IMR-90 (cell line): ENCODE measurements at regions not wholly inside any gene's neighbourhood (a gene's known extent, or its start where the extent isn't known, plus 50 kb on each side); places are given as distances from the start of the nearest gene placed in this dataset.

Source experiments
- ATAC-seq: fragments of 200-7000 bp; cut with Tn5 transposase; 2 replicates; pipeline ENCODE4 v1.9.1; 2020; ENCODE audit warnings: low read depth, mild to moderate bottlenecking, moderate library complexity
- BruUV-seq: library from RNA; stranded (reverse); fragments of 400-500 nt; replicated peaks from 2 replicates; lab custom pipeline; 2021; lab: Mats Ljungman, UMichigan
- CTCF ChIA-PET: fragments of 300-600 bp; formaldehyde crosslinking; extraction: SDS; loops from one replicate; lab custom pipeline; 2021; ENCODE audit warnings: antibody characterized with exemption; lab: Yijun Ruan, JAX
- POLR2A ChIA-PET: fragments of 300-600 bp; sonication (Branson Sonifier 250); formaldehyde crosslinking; loops from one replicate; lab custom pipeline; 2022; ENCODE audit warnings: antibody characterized with exemption; ENCODE audit not compliant: unreplicated experiment; lab: Charles Lee
- DNase-seq: peaks from one replicate; pipeline ENCODE4 v3.0.0; 2013
- H2AFZ ChIP-seq: replicated peaks from 2 replicates; pipeline ENCODE3; 2013; ENCODE audit warnings: low read length, mild to moderate bottlenecking; ENCODE audit not compliant: poor library complexity
- H2AK5ac ChIP-seq: 2 replicates; pipeline ENCODE4 v1.6.1; 2013; ENCODE audit warnings: low read depth, low read length, inconsistent platforms
- H2AK9ac ChIP-seq: replicated peaks from 2 replicates; pipeline ENCODE3; 2013; ENCODE audit warnings: mild to moderate bottlenecking, low read depth, low read length, moderate library complexity; ENCODE audit not compliant: poor library complexity
- H2BK120ac ChIP-seq: 2 replicates; pipeline ENCODE4 v1.6.1; 2013; ENCODE audit warnings: low read depth, low read length, inconsistent platforms
- H2BK15ac ChIP-seq: 3 replicates; pipeline ENCODE4 v1.6.1; 2013; ENCODE audit warnings: low read depth, low read length, inconsistent platforms
- H2BK20ac ChIP-seq: 2 replicates; pipeline ENCODE4 v1.6.1; 2013; ENCODE audit warnings: low read depth, mild to moderate bottlenecking, inconsistent platforms, low read length, moderate library complexity
- H2BK5ac ChIP-seq: 2 replicates; pipeline ENCODE4 v1.6.1; 2013; ENCODE audit warnings: mild to moderate bottlenecking, low read depth, low read length, inconsistent platforms; ENCODE audit not compliant: poor library complexity, severe bottlenecking
- H3K14ac ChIP-seq: replicated peaks from 2 replicates; pipeline ENCODE4 v1.6.1; 2013; ENCODE audit warnings: low read depth, low read length, inconsistent platforms
- H3K18ac ChIP-seq: 2 replicates; pipeline ENCODE4 v1.6.1; 2013; ENCODE audit warnings: low read depth, low read length, control low read depth
- H3K23ac ChIP-seq: 2 replicates; pipeline ENCODE4 v1.6.1; 2013; ENCODE audit warnings: low read depth, low read length, inconsistent platforms
- H3K27ac ChIP-seq: 2 replicates; pipeline ENCODE4 v1.5.1; 2013; ENCODE audit warnings: mild to moderate bottlenecking, control low read depth, low read length; ENCODE audit not compliant: insufficient read depth
- H3K27me3 ChIP-seq: 2 replicates; pipeline ENCODE4 v1.6.1; 2013; ENCODE audit warnings: low read length; ENCODE audit not compliant: control insufficient read depth, insufficient read depth
- H3K36me3 ChIP-seq: 2 replicates; pipeline ENCODE4 v1.6.1; 2013; ENCODE audit warnings: low read length, mixed read lengths; ENCODE audit not compliant: control insufficient read depth, insufficient read depth
- H3K4ac ChIP-seq: 2 replicates; pipeline ENCODE4 v1.6.1; 2013; ENCODE audit warnings: low read depth, low read length, inconsistent platforms
- H3K4me1 ChIP-seq: 2 replicates; pipeline ENCODE4 v1.6.1; 2013; ENCODE audit warnings: low read length, mixed read lengths; ENCODE audit not compliant: control insufficient read depth, insufficient read depth
- H3K4me2 ChIP-seq: 2 replicates; pipeline ENCODE4 v1.6.1; 2013; ENCODE audit warnings: low read depth, mild to moderate bottlenecking, control low read depth, low read length, moderate library complexity
- H3K4me3 ChIP-seq: 2 replicates; pipeline ENCODE4 v1.5.1; 2013; ENCODE audit warnings: low read depth, mild to moderate bottlenecking, control low read depth, low read length, moderate library complexity; ENCODE audit not compliant: insufficient read depth
- H3K56ac ChIP-seq: 2 replicates; pipeline ENCODE4 v1.6.1; 2013; ENCODE audit warnings: low read length, inconsistent platforms; ENCODE audit not compliant: insufficient read depth; ENCODE audit errors: extremely low read depth
- H3K79me1 ChIP-seq, 2 experiments: 2 replicates each; pipeline ENCODE4 v1.6.1; 2013; ENCODE audit warnings: low read length in 2 of 2, inconsistent platforms in 1 of 2, low read depth in 1 of 2
- H3K9ac ChIP-seq: 2 replicates; pipeline ENCODE4 v1.6.1; 2013; ENCODE audit warnings: low read depth, low read length, control low read depth
- H3K9me1 ChIP-seq: 2 replicates; pipeline ENCODE4 v1.6.1; 2013; ENCODE audit warnings: low read length, inconsistent platforms; ENCODE audit not compliant: insufficient read depth
- H3K9me3 ChIP-seq: 2 replicates; pipeline ENCODE4 v1.6.1; 2013; ENCODE audit warnings: low read length; ENCODE audit not compliant: control insufficient read depth, insufficient read depth
- H4K20me1 ChIP-seq: 2 replicates; pipeline ENCODE4 v1.6.1; 2013; ENCODE audit warnings: low read length, inconsistent platforms; ENCODE audit not compliant: insufficient read depth
- H4K5ac ChIP-seq: 2 replicates; pipeline ENCODE4 v1.6.1; 2013; ENCODE audit warnings: mild to moderate bottlenecking, low read depth, low read length, control low read depth
- H4K8ac ChIP-seq, 2 experiments: 2 replicates each; pipeline ENCODE4 v1.6.1; 2013; ENCODE audit warnings: low read depth in 2 of 2, low read length in 2 of 2, control low read depth in 1 of 2, inconsistent platforms in 1 of 2
- H4K91ac ChIP-seq: 2 replicates; pipeline ENCODE4 v1.6.1; 2013; ENCODE audit warnings: low read depth, low read length, inconsistent platforms; ENCODE audit not compliant: insufficient read depth
- BHLHE40 ChIP-seq: fragments of 150-350 bp; IDR thresholded peaks from 2 replicates; pipeline ENCODE4 v1.6.1; 2016; ENCODE audit warnings: mild to moderate bottlenecking, low read depth, low read length
- CEBPB ChIP-seq: IDR thresholded peaks from 2 replicates; pipeline ENCODE4 v1.6.1; 2012; ENCODE audit warnings: low read depth, low read length, improper control_type of control experiment
- CHD1 ChIP-seq: IDR thresholded peaks from 2 replicates; pipeline ENCODE4 v1.6.1; 2012; ENCODE audit warnings: low read depth, low read length, improper control_type of control experiment
- FOS ChIP-seq: fragments of 150-350 bp; IDR thresholded peaks from 2 replicates; pipeline ENCODE4 v1.6.1; 2016; ENCODE audit warnings: low read depth, low read length
- MAFK ChIP-seq: IDR thresholded peaks from 2 replicates; pipeline ENCODE4 v1.6.1; 2012; ENCODE audit warnings: low read depth, low read length, improper control_type of control experiment
- MAZ ChIP-seq: IDR thresholded peaks from 2 replicates; pipeline ENCODE4 v1.6.1; 2012; ENCODE audit warnings: low read depth, mild to moderate bottlenecking, low read length, improper control_type of control experiment, moderate library complexity, borderline replicate concordance
- MXI1 ChIP-seq: IDR thresholded peaks from 2 replicates; pipeline ENCODE4 v1.6.1; 2012; ENCODE audit warnings: low read depth, mild to moderate bottlenecking, low read length, moderate library complexity, borderline replicate concordance
- NFE2L2 ChIP-seq: fragments of 150-350 bp; IDR thresholded peaks from 2 replicates; pipeline ENCODE4 v1.6.1; 2016; ENCODE audit warnings: low read depth, mild to moderate bottlenecking, low read length
- POLR2A ChIP-seq: IDR thresholded peaks from 2 replicates; pipeline ENCODE4 v1.6.1; 2012; ENCODE audit warnings: mild to moderate bottlenecking, low read depth, low read length
- RAD21 ChIP-seq: IDR thresholded peaks from 2 replicates; pipeline ENCODE4 v1.6.1; 2012; ENCODE audit warnings: low read length, improper control_type of control experiment
- RCOR1 ChIP-seq: IDR thresholded peaks from 2 replicates; pipeline ENCODE4 v1.6.1; 2012; ENCODE audit warnings: mild to moderate bottlenecking, low read length, improper control_type of control experiment; ENCODE audit not compliant: insufficient replicate concordance
- RFX5 ChIP-seq: IDR thresholded peaks from 2 replicates; pipeline ENCODE4 v1.8.0; 2012; ENCODE audit warnings: low read depth, mild to moderate bottlenecking, low read length, moderate library complexity
- SMC3 ChIP-seq: fragments of 150-350 bp; IDR thresholded peaks from 2 replicates; pipeline ENCODE4 v1.6.1; 2016; ENCODE audit warnings: low read depth, mild to moderate bottlenecking, antibody characterized with exemption, low read length, moderate library complexity
- WGBS, 2 experiments: methylation state at CpG; one replicate each; pipeline versions ENCODE4 v1.1.5 to v1.1.7; 2013; ENCODE audit warnings: missing lambda C conversion rate in 2 of 2; ENCODE audit not compliant: insufficient read length in 1 of 2; ENCODE audit errors: extremely low coverage in 2 of 2; 5-methylcytosine and 5-hydroxymethylcytosine counted together
- dilution Hi-C: fragments of 300-500 bp; cut with HindIII; formaldehyde crosslinking; loops from one replicate; pipeline ENCODE4 v1.14.3; 2018; ENCODE audit warnings: low sequenced_read_pairs; ENCODE audit not compliant: unreplicated experiment
- in situ Hi-C: fragments of 300-500 bp; cut with MboI; formaldehyde crosslinking; loops from 3 replicates; pipeline ENCODE4 v1.14.3; 2019; ENCODE audit warnings: low sequenced_read_pairs, inconsistent platforms, mixed read lengths
- intact Hi-C: fragments of 100-400 bp; cut with micrococcal nuclease; formaldehyde crosslinking; loops from 2 replicates; pipeline ENCODE4 v1.10.0; 2022
- TF ChIP-seq, protein P1 (sequence below): fragments of 150-350 bp; IDR thresholded peaks from 2 replicates; pipeline ENCODE4 v1.6.1; 2016; ENCODE audit warnings: low read depth, mild to moderate bottlenecking, low read length, moderate library complexity, borderline replicate concordance
- TF ChIP-seq, protein P2 (sequence below): fragments of 150-350 bp; IDR thresholded peaks from 2 replicates; pipeline ENCODE4 v1.6.1; 2017; ENCODE audit warnings: mild to moderate bottlenecking, antibody characterized with exemption, low read length, low read depth
- TF ChIP-seq, protein P3 (sequence below): conservative IDR thresholded peaks from 2 replicates; pipeline ENCODE4 v1.5.1; 2012; ENCODE audit warnings: mild to moderate bottlenecking, low read depth, low read length, improper control_type of control experiment

DNA sequence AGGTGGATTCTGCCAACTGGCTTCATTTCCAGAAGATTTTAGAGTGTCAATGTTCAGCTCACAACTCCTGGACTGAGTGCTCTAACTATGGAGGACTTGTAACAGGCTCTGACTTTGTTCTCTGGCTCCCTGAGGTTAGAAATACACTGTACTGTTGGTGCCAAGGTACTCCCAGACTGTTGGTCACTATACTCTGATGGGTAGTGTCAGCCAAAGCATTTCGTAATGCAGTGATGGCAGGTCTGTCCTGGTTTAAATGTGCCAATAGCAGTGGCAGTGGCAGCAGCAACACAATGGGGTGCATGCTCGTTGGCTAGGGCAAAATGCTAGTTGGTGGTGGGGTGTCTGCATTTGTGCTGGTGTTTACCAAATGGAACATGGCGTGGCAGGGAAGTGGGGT is 472.2 kb downstream of the TDRD3 start:
- BruUV-seq = no TSS peak
- intact Hi-C loops = no loop called here
- ATAC-seq = no peak

More for the DNA sequence above, 472.2 kb downstream of the TDRD3 start:
- Histone ChIP-seq H2AFZ (no peak overlapping the region), H4K91ac (no peak overlapping the region), H3K9me3 (peaks cover 18% of the 10 kb centered on the region), H3K79me1 (no peaks in the 10 kb centered on the region), H4K5ac (no peak overlapping the region), H3K14ac (no peak overlapping the region), H3K4me2 (no peak overlapping the region), H2BK5ac (no peak overlapping the region), H2AK5ac (no peak overlapping the region), H4K20me1 (no peaks in the 10 kb centered on the region), H2BK15ac (no peak overlapping the region), H3K27me3 (no peaks in the 10 kb centered on the region), H3K9me1 (no peaks in the 10 kb centered on the region), H3K4ac (no peak overlapping the region), H3K18ac (no peak overlapping the region), H3K4me3 (no peak overlapping the region), H3K56ac (no peak overlapping the region), H4K8ac (no peak overlapping the region), H3K9ac (no peak overlapping the region), H3K27ac (no peak overlapping the region), H2AK9ac (no peak overlapping the region), H3K36me3 (no peaks in the 10 kb centered on the region), H2BK120ac (no peak overlapping the region), H3K4me1 (no peaks in the 10 kb centered on the region), H3K23ac (no peak overlapping the region), H2BK20ac (no peak overlapping the region)
- CTCF ChIA-PET = interaction anchor here (0.7 kb wide), 1 partner anchor 482 kb away, joined by 3 read pairs; no protein-coding TSS in a partner anchor
- no peak for DNase-seq
- WGBS, 2 experiments = 20% methylated on average over 1 of the region's 3 CpGs; no CpG with 5 or more reads in 1 of the 2 experiments
- in situ Hi-C loops (no loop called here), dilution Hi-C loops (no loop called here)
- no peak for TF ChIP-seq MAZ
- TF ChIP-seq MAFK = no peak
- TF ChIP-seq CHD1 = no peak
- no peak for TF ChIP-seq MXI1
- TF ChIP-seq RFX5 = no peak
- TF ChIP-seq RAD21 = no peak
- TF ChIP-seq, protein P1, sequence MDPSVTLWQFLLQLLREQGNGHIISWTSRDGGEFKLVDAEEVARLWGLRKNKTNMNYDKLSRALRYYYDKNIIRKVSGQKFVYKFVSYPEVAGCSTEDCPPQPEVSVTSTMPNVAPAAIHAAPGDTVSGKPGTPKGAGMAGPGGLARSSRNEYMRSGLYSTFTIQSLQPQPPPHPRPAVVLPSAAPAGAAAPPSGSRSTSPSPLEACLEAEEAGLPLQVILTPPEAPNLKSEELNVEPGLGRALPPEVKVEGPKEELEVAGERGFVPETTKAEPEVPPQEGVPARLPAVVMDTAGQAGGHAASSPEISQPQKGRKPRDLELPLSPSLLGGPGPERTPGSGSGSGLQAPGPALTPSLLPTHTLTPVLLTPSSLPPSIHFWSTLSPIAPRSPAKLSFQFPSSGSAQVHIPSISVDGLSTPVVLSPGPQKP = no peak
- no peak for TF ChIP-seq SMC3
- TF ChIP-seq CEBPB = no peak
- no peak for TF ChIP-seq FOS
- TF ChIP-seq, protein P2, sequence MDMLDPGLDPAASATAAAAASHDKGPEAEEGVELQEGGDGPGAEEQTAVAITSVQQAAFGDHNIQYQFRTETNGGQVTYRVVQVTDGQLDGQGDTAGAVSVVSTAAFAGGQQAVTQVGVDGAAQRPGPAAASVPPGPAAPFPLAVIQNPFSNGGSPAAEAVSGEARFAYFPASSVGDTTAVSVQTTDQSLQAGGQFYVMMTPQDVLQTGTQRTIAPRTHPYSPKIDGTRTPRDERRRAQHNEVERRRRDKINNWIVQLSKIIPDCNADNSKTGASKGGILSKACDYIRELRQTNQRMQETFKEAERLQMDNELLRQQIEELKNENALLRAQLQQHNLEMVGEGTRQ = no peak
- no peak for TF ChIP-seq BHLHE40
- no peak for TF ChIP-seq POLR2A
- TF ChIP-seq NFE2L2 = no peak
- TF ChIP-seq RCOR1 = no peak
- TF ChIP-seq, protein P3, sequence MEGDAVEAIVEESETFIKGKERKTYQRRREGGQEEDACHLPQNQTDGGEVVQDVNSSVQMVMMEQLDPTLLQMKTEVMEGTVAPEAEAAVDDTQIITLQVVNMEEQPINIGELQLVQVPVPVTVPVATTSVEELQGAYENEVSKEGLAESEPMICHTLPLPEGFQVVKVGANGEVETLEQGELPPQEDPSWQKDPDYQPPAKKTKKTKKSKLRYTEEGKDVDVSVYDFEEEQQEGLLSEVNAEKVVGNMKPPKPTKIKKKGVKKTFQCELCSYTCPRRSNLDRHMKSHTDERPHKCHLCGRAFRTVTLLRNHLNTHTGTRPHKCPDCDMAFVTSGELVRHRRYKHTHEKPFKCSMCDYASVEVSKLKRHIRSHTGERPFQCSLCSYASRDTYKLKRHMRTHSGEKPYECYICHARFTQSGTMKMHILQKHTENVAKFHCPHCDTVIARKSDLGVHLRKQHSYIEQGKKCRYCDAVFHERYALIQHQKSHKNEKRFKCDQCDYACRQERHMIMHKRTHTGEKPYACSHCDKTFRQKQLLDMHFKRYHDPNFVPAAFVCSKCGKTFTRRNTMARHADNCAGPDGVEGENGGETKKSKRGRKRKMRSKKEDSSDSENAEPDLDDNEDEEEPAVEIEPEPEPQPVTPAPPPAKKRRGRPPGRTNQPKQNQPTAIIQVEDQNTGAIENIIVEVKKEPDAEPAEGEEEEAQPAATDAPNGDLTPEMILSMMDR = no peak
- POLR2A ChIA-PET = no interaction called here
